WTC11 (cell line): ENCODE measurements at regions not wholly inside any gene's neighbourhood (a gene's known extent, or its start where the extent isn't known, plus 50 kb on each side); places are given as distances from the start of the nearest gene placed in this dataset.

Source experiments
- ATAC-seq: fragments of 200-7000 bp; cut with Tn5 transposase; 2 replicates; pipeline ENCODE4 v1.10.0; 2021; ENCODE audit warnings: mild to moderate bottlenecking, moderate library complexity
- CTCF ChIA-PET: fragments of 300-600 bp; sonication (Branson Sonifier 250); formaldehyde crosslinking; loops from one replicate; lab custom pipeline; 2021; ENCODE audit warnings: antibody characterized with exemption; lab: Charles Lee
- POLR2A ChIA-PET: fragments of 350-600 bp; sonication (Branson Sonifier 250); formaldehyde crosslinking; loops from one replicate; lab custom pipeline; 2021; ENCODE audit warnings: antibody characterized with exemption; lab: Charles Lee
- DNase-seq: peaks from one replicate; pipeline ENCODE4 v3.0.0; 2021; ENCODE audit warnings: low spot score
- H3K27ac Mint-ChIP-seq: 2 replicates; pipeline ENCODE4 v1.8.0; 2021; ENCODE audit warnings: mixed read lengths
- H3K27me3 Mint-ChIP-seq: 2 replicates; pipeline ENCODE4 v1.8.0; 2021; ENCODE audit warnings: low read depth, mild to moderate bottlenecking, moderate library complexity, mixed read lengths
- H3K36me3 Mint-ChIP-seq: 2 replicates; pipeline ENCODE4 v1.8.0; 2021; ENCODE audit warnings: mixed read lengths
- H3K4me1 Mint-ChIP-seq: 2 replicates; pipeline ENCODE4 v1.8.0; 2022; ENCODE audit warnings: mixed read lengths
- H3K4me3 Mint-ChIP-seq: 2 replicates; pipeline ENCODE4 v1.8.0; 2021; ENCODE audit warnings: mild to moderate bottlenecking, moderate library complexity, mixed read lengths
- H3K9me3 Mint-ChIP-seq: 2 replicates; pipeline ENCODE4 v1.8.0; 2021; ENCODE audit warnings: mixed read lengths
- ATF3 ChIP-seq: sonication (generic); formaldehyde crosslinking; conservative IDR thresholded peaks from 2 replicates; pipeline ENCODE4 v1.8.1; 2022; ENCODE audit warnings: mild to moderate bottlenecking, missing genetic modification reagents
- ATF6 ChIP-seq: sonication (generic); formaldehyde crosslinking; IDR thresholded peaks from 2 replicates; pipeline ENCODE4 v1.8.1; 2023; ENCODE audit warnings: mild to moderate bottlenecking, missing genetic modification reagents
- CTCF ChIP-seq: fragments of 200-600 bp; IDR thresholded peaks from 2 replicates; pipeline ENCODE4 v1.8.0; 2022; ENCODE audit warnings: antibody characterized with exemption
- E2F1 ChIP-seq: sonication (generic); formaldehyde crosslinking; IDR thresholded peaks from 2 replicates; pipeline ENCODE4 v1.8.0; 2022; ENCODE audit warnings: mild to moderate bottlenecking, missing genetic modification reagents
- ELF4 ChIP-seq: sonication (generic); formaldehyde crosslinking; IDR thresholded peaks from 2 replicates; pipeline ENCODE4 v1.8.1; 2022; ENCODE audit warnings: low read depth, mild to moderate bottlenecking, moderate library complexity, missing genetic modification reagents
- FOXK1 ChIP-seq: sonication (generic); formaldehyde crosslinking; IDR thresholded peaks from 2 replicates; pipeline ENCODE4 v1.8.0; 2022; ENCODE audit warnings: mild to moderate bottlenecking, moderate library complexity, missing genetic modification reagents
- JUN ChIP-seq: sonication (generic); formaldehyde crosslinking; IDR thresholded peaks from 2 replicates; pipeline ENCODE4 v1.8.0; 2023; ENCODE audit warnings: mild to moderate bottlenecking, missing genetic modification reagents
- MAX ChIP-seq: sonication (generic); formaldehyde crosslinking; IDR thresholded peaks from 2 replicates; pipeline ENCODE4 v1.8.0; 2022; ENCODE audit warnings: mild to moderate bottlenecking, missing genetic modification reagents
- MXD4 ChIP-seq: fragments of 250-450 bp; sonication (Bioruptor Pico); IDR thresholded peaks from 2 replicates; pipeline ENCODE4 v1.8.0; 2021; ENCODE audit warnings: mild to moderate bottlenecking, moderate library complexity, borderline replicate concordance
- NR2C2 ChIP-seq: sonication (generic); formaldehyde crosslinking; IDR thresholded peaks from 2 replicates; pipeline ENCODE4 v1.8.0; 2022; ENCODE audit warnings: mild to moderate bottlenecking, missing genetic modification reagents
- NR3C1 ChIP-seq: sonication (generic); formaldehyde crosslinking; conservative IDR thresholded peaks from 2 replicates; pipeline ENCODE4 v1.8.1; 2023; ENCODE audit warnings: low read depth, mild to moderate bottlenecking, missing genetic modification reagents
- SP1 ChIP-seq: sonication (generic); formaldehyde crosslinking; conservative IDR thresholded peaks from 2 replicates; pipeline ENCODE4 v1.8.1; 2022; ENCODE audit warnings: missing genetic modification reagents
- STAT6 ChIP-seq: sonication (generic); formaldehyde crosslinking; conservative IDR thresholded peaks from 2 replicates; pipeline ENCODE4 v1.8.1; 2023; ENCODE audit warnings: mild to moderate bottlenecking, low read depth, missing genetic modification reagents, moderate library complexity
- TEAD4 ChIP-seq: sonication (generic); formaldehyde crosslinking; IDR thresholded peaks from 2 replicates; pipeline ENCODE4 v1.8.0; 2022; ENCODE audit warnings: mild to moderate bottlenecking, missing genetic modification reagents
- USF2 ChIP-seq: sonication (generic); formaldehyde crosslinking; IDR thresholded peaks from 2 replicates; pipeline ENCODE4 v1.8.1; 2023; ENCODE audit warnings: mild to moderate bottlenecking, missing genetic modification reagents, moderate library complexity
- ZBTB21 ChIP-seq: sonication (generic); formaldehyde crosslinking; IDR thresholded peaks from 2 replicates; pipeline ENCODE4 v1.8.1; 2023; ENCODE audit warnings: mild to moderate bottlenecking, missing genetic modification reagents, borderline replicate concordance
- ZNF396 ChIP-seq: fragments of 250-450 bp; sonication (Bioruptor Pico); IDR thresholded peaks from 2 replicates; pipeline ENCODE4 v1.8.0; 2021; ENCODE audit warnings: mild to moderate bottlenecking, moderate library complexity, borderline replicate concordance
- ZNF416 ChIP-seq: fragments of 250-450 bp; sonication (Bioruptor Pico); IDR thresholded peaks from 2 replicates; pipeline ENCODE4 v1.9.0; 2021; ENCODE audit warnings: mild to moderate bottlenecking, inconsistent platforms
- ZNF532 ChIP-seq: fragments of 250-450 bp; sonication (Bioruptor Pico); IDR thresholded peaks from 2 replicates; pipeline ENCODE4 v1.9.0; 2021; ENCODE audit warnings: mild to moderate bottlenecking, borderline replicate concordance

GRCh38 chr9:108654566-108654965, 201.2 kb downstream of the ACTL7B start:
- H3K36me3 Mint-ChIP-seq: peaks cover 14% of the 10 kb centered on the region
- no peak overlapping the region for H3K27ac Mint-ChIP-seq
- ChIA-PET POLR2A (no interaction called here), CTCF (no interaction called here)
- DNase-seq: no peak
- H3K4me1 Mint-ChIP-seq: no peaks in the 10 kb centered on the region
- peaks cover 7% of the 10 kb centered on the region; the same call in 1 of the 2 replicates for H3K27me3 Mint-ChIP-seq
- TF ChIP-seq E2F1 (CRISPR knock-in tag) (no peak), ZBTB21 (CRISPR knock-in tag) (no peak), CTCF (no peak), NR3C1 (CRISPR knock-in tag) (no peak), MAX (no peak), STAT6 (CRISPR knock-in tag) (no peak), ZNF396 (no peak), FOXK1 (CRISPR knock-in tag) (no peak), TEAD4 (CRISPR knock-in tag) (no peak), JUN (CRISPR knock-in tag) (no peak), ZNF532 (CRISPR knock-in tag) (no peak), ZNF416 (CRISPR knock-in tag) (no peak), NR2C2 (CRISPR knock-in tag) (no peak), USF2 (CRISPR knock-in tag) (no peak)
- no peak overlapping the region for H3K4me3 Mint-ChIP-seq
- no peak for ATAC-seq
- H3K9me3 Mint-ChIP-seq: peaks cover 21% of the 10 kb centered on the region

GRCh38 chr9:108652851-108653250, 202.9 kb downstream of the ACTL7B start:
- Mint-ChIP-seq H3K4me3 (no peak overlapping the region), H3K9me3 (peaks cover 9% of the 10 kb centered on the region), H3K4me1 (no peaks in the 10 kb centered on the region), H3K27me3 (no peaks in the 10 kb centered on the region), H3K27ac (no peak overlapping the region), H3K36me3 (peaks cover 3% of the 10 kb centered on the region; the same call in 1 of the 2 replicates)
- no peak for DNase-seq
- POLR2A ChIA-PET: no interaction called here
- CTCF ChIA-PET: no interaction called here
- ATAC-seq: no peak
- TF ChIP-seq ELF4 (CRISPR knock-in tag): no peak
- no peak for TF ChIP-seq SP1
- TF ChIP-seq ATF6 (CRISPR knock-in tag): no peak
- TF ChIP-seq MXD4 (CRISPR knock-in tag): no peak
- TF ChIP-seq STAT6 (CRISPR knock-in tag): no peak
- TF ChIP-seq ATF3: no peak
- TF ChIP-seq FOXK1 (CRISPR knock-in tag): no peak
